OCI-M2 (cell line): ENCODE measurements at regions not wholly inside any gene's neighbourhood (a gene's known extent, or its start where the extent isn't known, plus 50 kb on each side); places are given as distances from the start of the nearest gene placed in this dataset.

Source experiments
- DNase-seq: peaks from one replicate; lab custom pipeline; 2025; ENCODE audit not compliant: unreplicated experiment; lab: John Stamatoyannopoulos, UW

GRCh38 chr7:79877874-79878465, 256.7 kb upstream of the GNAI1 start:
- no peak for DNase-seq

DNA sequence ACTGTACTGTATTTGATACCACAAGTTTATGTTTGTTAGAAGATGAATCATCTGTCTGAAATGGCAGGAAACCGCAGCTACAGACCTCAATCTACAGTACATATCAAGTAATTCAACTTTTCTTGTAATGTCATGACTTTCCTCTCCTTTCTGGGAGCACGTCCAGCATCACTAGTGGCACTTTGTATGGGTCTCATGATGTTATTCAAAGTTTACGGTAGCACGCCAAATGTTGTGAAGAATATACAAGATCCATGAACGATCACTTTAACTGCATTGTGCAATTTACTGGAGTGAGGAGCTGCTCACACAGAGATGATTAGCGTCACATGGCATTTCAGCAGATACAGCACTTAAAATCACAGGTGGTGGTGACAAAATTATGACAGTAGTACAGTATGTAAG, 257.8 kb upstream of the GNAI1 start:
- no peak for DNase-seq

DNA sequence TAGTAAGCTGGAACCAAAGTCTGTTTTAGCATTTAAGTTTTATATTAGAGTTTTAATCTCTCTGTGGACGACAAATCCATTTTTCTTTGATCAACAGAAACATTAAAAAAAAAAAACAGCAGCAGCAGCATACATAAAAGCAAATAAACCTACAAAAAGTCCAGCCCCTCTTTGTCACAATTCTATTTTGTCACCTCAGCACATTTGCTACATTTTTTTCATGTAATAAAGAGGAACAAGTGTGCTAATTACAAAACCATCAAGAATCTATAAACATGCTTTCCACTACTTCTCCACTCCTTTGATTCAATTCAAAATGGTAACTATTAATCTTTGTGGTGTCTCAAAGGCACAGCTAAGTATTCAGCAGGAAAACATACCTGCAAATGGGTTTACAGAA, 259.8 kb upstream of the GNAI1 start:
- DNase-seq, result no peak

- DNase-seq, result no peak
Observed at GRCh38 chr7:79872176-79872575, 262.5 kb upstream of the GNAI1 start.

- DNase-seq, result no peak
Observed at GRCh38 chr7:79868010-79868409, 266.6 kb upstream of the GNAI1 start.

DNA sequence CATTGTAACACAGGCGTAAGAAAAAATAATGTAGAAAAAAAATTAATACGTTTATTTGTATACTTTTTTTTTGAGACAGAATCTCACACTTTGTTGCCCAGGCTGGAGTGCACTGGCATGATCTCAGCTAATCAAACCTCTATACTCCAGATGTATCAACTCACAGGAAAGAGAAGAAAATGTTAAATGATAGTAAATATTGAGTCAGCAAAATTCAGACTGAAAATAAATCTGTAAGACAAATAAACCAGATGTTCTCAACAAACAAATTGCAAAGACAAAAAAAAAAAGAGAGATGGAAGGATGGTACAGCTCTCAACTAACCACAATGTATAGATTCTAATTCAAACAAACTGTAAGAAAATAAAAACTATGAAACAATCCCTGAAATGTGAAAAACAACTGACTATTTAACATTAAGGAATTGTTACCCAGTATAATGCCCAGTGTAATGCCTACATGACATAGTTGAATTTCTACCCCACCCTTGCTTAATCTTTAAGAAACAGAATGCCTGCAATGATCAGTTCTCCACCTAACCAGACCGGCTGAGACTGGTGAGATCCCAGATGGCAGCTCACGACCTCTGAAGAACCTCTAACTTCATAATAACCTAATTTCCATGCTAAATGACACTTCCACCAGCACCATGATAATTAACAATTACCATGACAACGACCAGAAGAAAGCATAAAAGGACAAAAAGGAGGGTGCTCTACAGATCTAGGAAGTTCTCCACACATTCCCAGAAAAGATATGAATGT, 272.0 kb upstream of the GNAI1 start:
- no peak for DNase-seq

DNA sequence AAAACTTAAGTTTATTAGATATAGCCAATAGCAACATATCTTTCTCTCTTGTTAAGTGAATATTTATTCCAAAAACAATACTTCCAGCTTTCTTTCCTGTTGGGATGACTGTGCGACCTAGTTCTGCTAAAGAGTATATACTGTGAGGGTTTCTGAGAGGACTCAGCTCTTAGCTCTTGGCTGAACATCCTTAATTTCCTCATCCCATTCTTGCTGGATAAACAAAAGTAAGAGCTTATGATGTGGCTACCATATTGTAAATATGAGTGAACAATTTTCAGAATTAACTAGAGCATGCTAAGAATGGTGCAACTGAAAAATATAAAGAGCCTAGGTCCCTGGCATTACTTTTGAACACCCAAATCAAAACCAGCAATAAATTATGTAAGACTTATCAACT, 279.5 kb upstream of the GNAI1 start:
- DNase-seq, result no peak

GRCh38 chr7:79854621-79855020, 280.0 kb upstream of the GNAI1 start:
- no peak for DNase-seq

DNA sequence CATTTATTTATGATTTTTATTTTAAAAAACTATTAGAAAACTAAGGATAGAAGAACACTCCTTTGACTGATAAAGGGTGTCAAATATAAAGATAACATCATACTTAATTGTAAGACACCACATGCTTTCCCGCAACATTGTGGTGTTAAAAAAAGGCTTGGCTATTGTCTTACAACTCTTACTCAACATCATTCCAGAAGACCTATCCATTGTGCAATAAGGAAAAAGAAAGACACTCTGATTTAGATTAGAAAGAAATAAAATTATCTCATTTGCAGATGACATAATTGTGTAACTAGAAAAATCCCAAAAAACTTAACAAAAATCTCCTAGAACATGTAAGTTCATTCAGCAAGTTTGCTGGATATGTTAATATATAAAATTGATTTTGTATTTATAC, 296.7 kb upstream of the GNAI1 start:
- DNase-seq, result no peak

GRCh38 chr7:79833616-79834015, 301.0 kb upstream of the GNAI1 start:
- no peak for DNase-seq

DNA sequence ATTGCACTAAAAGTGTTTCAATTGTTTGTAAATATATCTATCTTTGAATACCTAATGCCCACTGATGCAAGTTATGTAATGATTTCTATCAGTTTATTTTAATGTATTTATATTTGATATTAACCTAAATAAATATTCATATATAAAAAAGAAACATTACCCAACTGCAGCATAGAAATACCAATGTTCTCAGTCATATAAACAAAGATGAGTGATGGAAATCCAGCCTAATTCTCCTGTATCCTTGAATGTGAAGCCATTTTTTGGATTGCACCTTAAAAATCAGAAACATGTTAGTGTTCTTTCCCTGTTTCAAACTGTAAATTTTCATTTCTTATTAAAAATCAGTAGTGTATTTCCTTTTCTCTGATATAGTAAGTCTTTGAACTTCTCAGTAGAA, 305.8 kb upstream of the GNAI1 start:
- DNase-seq, result no peak

GRCh38 chr7:79823246-79823951, 311.2 kb upstream of the GNAI1 start:
- DNase-seq, result no peak

DNA sequence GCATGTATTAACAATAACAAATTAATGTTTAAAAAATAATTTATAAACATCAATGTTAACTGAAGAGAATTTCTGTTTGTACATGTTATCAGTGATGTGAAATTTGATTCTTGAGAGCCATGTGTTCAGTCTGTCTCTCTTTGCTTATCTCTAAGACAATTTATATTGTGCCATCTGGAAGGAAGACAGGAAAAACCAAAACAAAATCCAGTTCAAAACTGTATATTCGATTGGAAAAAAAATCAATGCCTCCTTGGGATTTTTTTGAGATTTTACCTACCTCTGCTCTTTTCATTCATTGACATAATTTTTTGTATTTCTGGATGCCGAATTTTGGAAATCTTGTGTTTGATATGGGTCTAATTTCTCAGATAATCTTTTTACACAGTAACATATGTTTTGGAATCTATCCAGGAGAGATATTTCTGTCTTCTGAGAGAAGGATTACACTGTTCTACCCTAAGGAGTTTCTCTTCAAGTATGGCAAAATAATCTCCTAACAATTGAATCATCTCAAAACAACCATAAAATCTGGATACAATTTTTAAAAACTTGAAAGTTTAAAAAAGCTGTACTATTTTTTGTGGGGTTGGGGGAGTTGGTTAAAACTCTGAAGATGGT, 311.9 kb upstream of the GNAI1 start:
- DNase-seq, result no peak

DNA sequence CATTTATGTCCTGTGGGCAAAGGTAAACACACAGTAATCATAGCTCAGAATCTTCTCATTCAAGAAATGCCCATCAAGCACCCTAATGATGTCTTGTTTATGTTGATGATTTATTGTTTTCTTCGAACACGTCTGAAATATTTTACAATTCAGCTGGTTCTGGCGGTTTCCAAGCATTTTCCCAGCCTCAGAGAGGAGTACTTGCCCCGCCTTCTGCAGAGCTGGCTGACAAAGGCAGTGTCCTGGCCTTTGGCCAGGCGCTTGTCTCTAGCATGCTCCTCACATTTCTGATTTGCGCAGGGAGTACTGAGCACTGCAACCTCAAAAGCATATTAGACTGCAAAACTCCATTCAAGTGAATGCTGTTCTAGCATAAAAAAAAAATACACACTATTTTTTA, 314.2 kb upstream of the GNAI1 start:
- DNase-seq, result no peak

DNA sequence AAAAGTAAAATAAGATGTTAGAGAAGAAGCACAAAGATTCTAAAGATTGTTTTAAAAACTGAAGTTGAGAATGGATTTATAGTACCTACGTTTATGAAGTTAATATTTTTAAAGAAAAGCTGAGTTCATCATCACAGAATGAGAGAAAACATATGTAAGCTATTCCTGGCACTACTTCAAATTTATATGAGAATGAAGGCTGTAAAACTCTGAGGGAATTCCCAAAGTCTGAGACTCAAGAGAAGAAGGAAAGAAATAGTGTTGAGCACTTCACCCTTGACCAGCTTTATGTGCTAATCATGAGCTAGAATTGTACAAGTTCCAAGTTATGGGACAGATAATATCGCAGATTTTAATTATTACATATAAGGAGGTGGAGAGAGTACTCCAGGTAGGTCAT, 323.7 kb upstream of the GNAI1 start:
- DNase-seq, result no peak

DNA sequence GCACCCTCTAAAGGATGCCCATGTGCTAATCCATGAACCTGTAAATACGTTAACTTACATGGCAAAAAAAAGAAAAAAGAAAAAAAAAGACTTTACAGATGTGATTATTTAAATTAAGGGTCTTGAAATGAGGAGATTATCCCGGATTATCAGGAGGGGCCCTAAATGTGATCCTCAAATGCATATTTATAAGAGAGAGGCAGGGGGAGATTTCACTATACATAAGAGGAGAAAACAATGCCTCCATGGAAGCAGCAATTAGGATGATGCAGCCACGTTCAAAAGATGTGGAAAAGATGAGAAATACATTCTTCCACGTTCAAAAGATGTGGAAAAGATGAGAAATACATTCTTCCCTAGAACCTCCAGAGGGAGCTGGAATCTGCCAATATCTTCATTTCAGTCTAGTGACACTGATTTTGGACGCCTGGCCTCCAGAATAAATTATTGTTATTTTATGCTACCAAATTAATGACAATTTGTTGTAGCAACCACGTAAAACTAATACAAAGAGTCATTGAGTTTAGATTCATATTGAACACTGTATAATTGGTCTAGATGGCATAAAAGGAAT, 328.4 kb upstream of the GNAI1 start:
- DNase-seq, result no peak

DNA sequence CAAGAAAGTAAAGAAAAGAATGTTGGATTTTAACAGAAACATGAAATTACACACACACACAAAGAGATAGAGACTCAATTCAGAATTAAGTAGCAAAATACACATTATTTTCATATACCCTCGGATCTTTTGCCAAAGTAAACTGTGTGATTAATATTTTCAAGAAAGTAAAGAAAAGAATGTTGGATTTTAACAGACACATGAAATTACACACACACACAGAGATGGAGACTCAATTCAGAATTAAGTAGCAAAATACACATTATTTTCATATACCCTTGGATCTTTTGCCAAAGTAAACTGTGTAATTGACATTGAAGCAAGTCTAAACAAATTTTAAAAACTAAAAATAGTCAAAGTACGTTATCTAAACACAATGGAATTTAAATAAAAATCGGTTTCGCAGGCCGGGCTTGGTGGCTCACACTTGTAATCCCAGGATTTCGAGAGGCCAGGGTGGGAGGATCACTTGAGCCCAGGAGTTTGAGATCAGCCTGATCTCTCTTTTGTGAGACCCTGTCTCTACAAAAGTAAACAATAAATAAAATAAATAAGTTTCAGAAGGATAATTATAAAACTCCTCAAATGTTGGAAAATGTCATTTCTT, 337.3 kb upstream of the MAGI2 start:
- DNase-seq, result no peak

DNA sequence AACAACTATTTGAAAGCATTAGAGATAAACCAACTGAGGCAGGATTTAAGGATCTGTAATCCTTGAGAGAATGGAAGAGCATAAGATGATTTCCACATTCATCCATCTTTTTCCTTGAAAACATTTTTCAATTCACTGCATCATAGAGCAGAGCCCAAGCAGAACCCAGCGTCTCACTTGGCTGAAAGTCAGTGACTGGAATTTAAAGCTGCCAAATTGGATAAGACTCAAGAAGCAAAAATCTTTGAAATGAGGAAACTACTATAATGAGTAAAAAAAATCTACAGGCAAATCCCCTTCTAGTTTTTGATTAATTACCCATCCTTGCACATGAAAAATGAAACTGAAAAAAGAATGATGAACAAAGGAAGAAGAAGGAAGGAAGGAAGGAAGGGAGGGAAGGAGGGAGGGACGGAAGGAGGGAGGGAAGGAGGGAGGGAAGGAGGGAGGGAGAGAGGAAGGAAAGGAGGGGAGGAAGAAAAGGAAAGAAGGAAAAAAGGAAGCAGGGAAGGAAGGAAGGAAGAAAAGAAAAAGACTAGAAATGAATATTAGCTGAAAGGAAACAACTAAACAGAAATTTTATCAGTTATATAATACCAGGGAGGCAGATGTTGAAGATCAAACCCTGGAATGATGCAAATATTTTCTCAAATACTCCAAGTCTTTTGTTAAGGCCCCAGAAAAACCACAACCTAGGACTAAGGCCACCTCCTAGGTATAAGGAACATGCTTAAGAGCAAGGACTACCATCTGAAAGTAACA, 336.3 kb upstream of the MAGI2 start:
- no peak for DNase-seq

- no peak for DNase-seq
Observed at GRCh38 chr7:79787623-79788022, 334.2 kb upstream of the MAGI2 start.

DNA sequence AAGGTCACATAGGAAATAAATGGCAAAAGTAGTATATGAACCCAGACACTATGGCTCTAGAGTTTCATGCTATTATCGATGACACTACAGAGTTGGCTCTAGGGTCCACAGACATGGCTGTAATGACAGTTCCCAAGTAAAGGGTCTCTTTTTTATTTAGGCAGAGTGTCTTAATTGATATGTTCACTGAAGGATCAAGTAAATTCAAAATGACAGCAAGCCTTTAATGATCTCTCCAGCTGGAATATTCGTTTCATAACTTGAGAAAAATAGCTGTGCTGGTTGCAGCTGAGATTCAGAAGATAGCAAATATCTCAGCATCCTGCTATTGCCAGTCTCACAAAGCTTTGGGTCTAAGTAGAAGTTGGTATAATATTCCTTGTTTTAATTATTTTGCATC, 333.6 kb upstream of the MAGI2 start:
- no peak for DNase-seq
